ENCODE measurements at regions not wholly inside any gene's neighbourhood (a gene's known extent, or its start where the extent isn't known, plus 50 kb on each side); places are given as distances from the start of the nearest gene placed in this dataset.

DNA sequence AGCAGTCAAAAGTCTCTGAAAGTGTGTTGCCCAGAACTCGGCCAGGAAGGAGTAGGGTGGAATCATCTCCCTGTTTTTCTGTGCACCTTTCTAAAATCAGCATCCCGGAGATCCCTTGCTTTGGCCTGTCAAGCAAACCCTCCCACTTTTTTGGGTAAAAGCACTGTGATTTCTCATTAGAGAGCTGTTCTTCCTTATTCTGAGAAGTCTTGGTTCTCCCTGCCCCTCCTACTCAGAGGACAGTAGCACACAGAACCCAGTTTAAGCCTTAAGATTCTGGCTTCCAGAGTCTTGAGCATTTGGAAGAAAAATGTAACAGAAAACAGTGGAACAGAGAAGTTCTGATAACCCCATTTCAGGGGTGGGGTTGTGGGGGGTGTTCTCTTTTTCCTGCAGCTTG lies 52.6 kb upstream of the KATNAL1 start:
- H3K27ac ChIP-seq (ENCODE audit: low read depth, low read length), result no peak overlapping the region
- H3K4me1 ChIP-seq (ENCODE audit: control insufficient read depth, insufficient read depth, low read length, unreplicated experiment), result peaks cover 28% of the 10 kb centered on the region
- no peak overlapping the region for H3K4me3 ChIP-seq (ENCODE audit: low read depth, low read length)
- no peak overlapping the region for H2AFZ ChIP-seq (ENCODE audit: low read length, unreplicated experiment)
- no peaks in the 10 kb centered on the region for H3K27me3 ChIP-seq (ENCODE audit: insufficient read depth, low read length)
- no peaks in the 10 kb centered on the region for H3K79me2 ChIP-seq (ENCODE audit: control insufficient read depth, insufficient read depth, low read length, unreplicated experiment)
- no peaks in the 10 kb centered on the region for H3K36me3 ChIP-seq (ENCODE audit: insufficient read depth, low read length)

DNA sequence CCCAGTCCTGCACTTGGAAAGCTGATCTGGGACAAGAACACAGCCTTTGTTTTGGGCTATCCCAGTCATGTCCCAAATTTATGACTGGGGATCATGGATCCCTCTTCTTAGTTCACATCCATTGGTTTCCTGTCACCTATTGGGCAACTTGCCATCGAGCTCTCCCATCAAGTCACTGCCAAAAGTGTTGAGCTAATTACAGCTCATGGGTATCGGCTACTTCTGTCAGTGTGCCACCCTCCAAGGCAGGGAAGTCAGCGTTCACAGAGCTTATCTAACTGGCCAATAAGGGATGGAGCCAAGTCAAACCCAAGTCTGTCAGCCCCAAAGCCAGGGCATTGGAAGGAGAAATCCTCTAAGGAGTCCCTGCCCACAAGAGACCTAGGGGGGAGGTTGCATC lies 53.2 kb upstream of the KATNAL1 start:
- Histone ChIP-seq H3K4me1 (ENCODE audit: control insufficient read depth, insufficient read depth, low read length, unreplicated experiment) (peaks cover 28% of the 10 kb centered on the region), H3K27ac (ENCODE audit: low read depth, low read length) (no peak overlapping the region), H3K36me3 (ENCODE audit: insufficient read depth, low read length) (no peaks in the 10 kb centered on the region), H3K27me3 (ENCODE audit: insufficient read depth, low read length) (no peaks in the 10 kb centered on the region), H2AFZ (ENCODE audit: low read length, unreplicated experiment) (no peak overlapping the region), H3K4me3 (ENCODE audit: low read depth, low read length) (no peak overlapping the region), H3K79me2 (ENCODE audit: control insufficient read depth, insufficient read depth, low read length, unreplicated experiment) (no peaks in the 10 kb centered on the region)

DNA sequence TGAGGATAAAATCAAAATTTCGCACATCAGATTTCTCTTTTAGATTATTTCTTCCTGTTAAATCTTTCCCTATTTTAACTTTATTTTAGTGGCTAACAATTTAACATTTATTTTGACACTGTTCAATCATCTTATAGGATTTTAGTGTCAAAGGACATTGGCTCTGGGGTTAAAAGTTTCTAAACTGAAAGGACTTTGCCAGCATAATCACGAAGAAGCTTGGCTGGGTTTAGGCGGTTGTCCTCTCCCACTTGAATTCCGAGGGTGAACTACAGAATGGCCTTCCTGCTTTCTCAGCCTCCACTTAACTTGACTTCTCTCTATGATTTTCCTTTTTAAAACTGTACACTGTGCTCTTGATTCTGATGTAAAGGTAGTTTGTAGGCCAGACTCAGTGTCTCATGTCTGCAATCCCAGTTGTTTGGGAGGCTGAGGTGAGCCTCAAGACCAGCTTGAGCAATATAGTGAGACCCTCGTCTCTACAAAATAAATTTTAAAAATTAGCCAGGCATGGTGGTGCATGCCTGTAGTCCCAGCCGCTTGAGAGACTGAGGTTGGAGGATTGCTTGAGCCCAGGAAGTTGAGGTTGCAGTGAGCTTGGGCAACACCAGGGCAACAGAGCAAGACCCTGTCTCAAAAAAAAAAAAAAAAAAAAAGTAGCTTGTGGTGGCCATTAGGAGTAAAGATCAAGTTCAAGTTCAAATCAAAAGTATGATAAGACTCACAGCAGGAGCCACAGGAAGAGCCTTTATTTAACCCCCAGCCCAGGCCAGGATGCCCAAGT lies 54.8 kb upstream of the KATNAL1 start:
- H3K36me3 ChIP-seq (ENCODE audit: insufficient read depth, low read length), result no peaks in the 10 kb centered on the region
- H3K27me3 ChIP-seq (ENCODE audit: insufficient read depth, low read length), result no peaks in the 10 kb centered on the region
- H3K4me3 ChIP-seq (ENCODE audit: low read depth, low read length), result peak overlapping the region; percentile 55
- no peaks in the 10 kb centered on the region for H3K79me2 ChIP-seq (ENCODE audit: control insufficient read depth, insufficient read depth, low read length, unreplicated experiment)
- no peak overlapping the region for H3K27ac ChIP-seq (ENCODE audit: low read depth, low read length)
- peaks cover 28% of the 10 kb centered on the region for H3K4me1 ChIP-seq (ENCODE audit: control insufficient read depth, insufficient read depth, low read length, unreplicated experiment)
- peak overlapping the region; percentile 99 for H2AFZ ChIP-seq (ENCODE audit: low read length, unreplicated experiment)

DNA sequence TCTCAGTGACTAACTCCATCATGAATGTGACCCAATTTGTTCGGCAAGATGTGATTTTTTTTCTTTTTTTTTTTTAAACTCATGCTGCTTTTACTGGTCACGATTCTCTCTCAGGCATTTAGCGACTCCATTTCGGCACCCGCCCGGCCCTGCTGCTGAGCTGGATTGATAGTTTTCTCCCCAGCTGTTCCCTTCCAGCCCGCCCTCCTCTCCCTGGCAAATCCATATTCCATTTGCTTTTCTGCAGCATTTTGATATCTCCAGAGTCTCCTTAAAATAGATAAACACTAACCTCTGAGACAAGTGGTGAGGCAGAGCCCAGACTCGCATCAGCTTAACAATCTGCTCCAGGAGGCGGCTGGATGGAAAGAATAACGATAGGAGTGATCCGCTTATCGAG lies 55.5 kb upstream of the KATNAL1 start:
- Histone ChIP-seq H2AFZ (ENCODE audit: low read length, unreplicated experiment) (peak overlapping the region; percentile 99), H3K4me1 (ENCODE audit: control insufficient read depth, insufficient read depth, low read length, unreplicated experiment) (peaks cover 28% of the 10 kb centered on the region), H3K27me3 (ENCODE audit: insufficient read depth, low read length) (no peaks in the 10 kb centered on the region), H3K36me3 (ENCODE audit: insufficient read depth, low read length) (no peaks in the 10 kb centered on the region), H3K4me3 (ENCODE audit: low read depth, low read length) (peak overlapping the region; percentile 55), H3K79me2 (ENCODE audit: control insufficient read depth, insufficient read depth, low read length, unreplicated experiment) (no peaks in the 10 kb centered on the region), H3K27ac (ENCODE audit: low read depth, low read length) (no peak overlapping the region)

DNA sequence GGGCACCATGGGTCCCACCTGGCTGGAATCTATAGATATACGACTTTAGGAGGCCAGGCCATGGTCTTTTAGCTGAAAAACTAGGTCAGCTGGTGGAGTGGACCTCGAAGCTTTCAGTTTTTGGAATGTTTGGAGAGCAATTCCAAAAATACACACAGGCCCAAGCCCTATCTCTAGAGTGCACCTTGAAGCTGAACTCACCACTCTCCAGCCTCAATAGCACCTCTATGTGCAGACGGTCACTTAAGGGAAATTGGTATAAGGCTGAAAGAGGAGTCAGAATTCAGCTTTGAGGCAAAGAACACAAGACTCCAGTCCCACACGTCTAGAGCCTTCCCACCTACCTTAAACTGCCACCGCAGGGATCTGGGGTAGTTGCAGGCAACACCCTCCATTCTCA lies 56.4 kb upstream of the KATNAL1 start:
- H3K79me2 ChIP-seq (ENCODE audit: control insufficient read depth, insufficient read depth, low read length, unreplicated experiment), result no peaks in the 10 kb centered on the region
- H2AFZ ChIP-seq (ENCODE audit: low read length, unreplicated experiment), result peak overlapping the region; percentile 53
- H3K36me3 ChIP-seq (ENCODE audit: insufficient read depth, low read length), result no peaks in the 10 kb centered on the region

DNA sequence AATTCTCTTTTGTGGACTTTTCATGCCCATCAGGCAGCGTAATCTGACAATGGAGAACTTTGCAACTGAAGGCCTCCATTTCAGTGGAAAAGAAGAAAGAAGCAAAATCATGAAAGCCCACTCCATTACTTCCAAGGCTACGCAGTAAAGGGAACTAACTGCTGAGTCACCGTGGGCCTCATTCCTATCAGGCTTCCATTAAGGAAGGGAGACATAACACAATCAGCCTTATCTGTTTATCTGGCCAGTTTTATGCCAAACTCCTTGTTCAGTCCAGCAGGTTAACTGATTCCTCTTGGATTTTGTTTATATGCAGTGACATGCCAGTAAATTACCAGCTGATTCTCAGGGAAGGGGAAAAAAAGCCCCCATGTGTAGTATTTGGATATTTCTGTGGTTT lies 56.8 kb upstream of the KATNAL1 start:
- H3K27me3 ChIP-seq (ENCODE audit: insufficient read depth, low read length), result no peaks in the 10 kb centered on the region
- peaks cover 28% of the 10 kb centered on the region for H3K4me1 ChIP-seq (ENCODE audit: control insufficient read depth, insufficient read depth, low read length, unreplicated experiment)
- no peak overlapping the region for H3K4me3 ChIP-seq (ENCODE audit: low read depth, low read length)
- no peaks in the 10 kb centered on the region for H3K79me2 ChIP-seq (ENCODE audit: control insufficient read depth, insufficient read depth, low read length, unreplicated experiment)
- H2AFZ ChIP-seq (ENCODE audit: low read length, unreplicated experiment), result peak overlapping the region; percentile 53
- no peaks in the 10 kb centered on the region for H3K36me3 ChIP-seq (ENCODE audit: insufficient read depth, low read length)
- H3K27ac ChIP-seq (ENCODE audit: low read depth, low read length), result no peak overlapping the region

More for the DNA sequence above, 56.4 kb upstream of the KATNAL1 start:
- Histone ChIP-seq H3K4me3 (ENCODE audit: low read depth, low read length) (no peak overlapping the region), H3K27me3 (ENCODE audit: insufficient read depth, low read length) (no peaks in the 10 kb centered on the region), H3K4me1 (ENCODE audit: control insufficient read depth, insufficient read depth, low read length, unreplicated experiment) (peaks cover 28% of the 10 kb centered on the region), H3K27ac (ENCODE audit: low read depth, low read length) (no peak overlapping the region)

DNA sequence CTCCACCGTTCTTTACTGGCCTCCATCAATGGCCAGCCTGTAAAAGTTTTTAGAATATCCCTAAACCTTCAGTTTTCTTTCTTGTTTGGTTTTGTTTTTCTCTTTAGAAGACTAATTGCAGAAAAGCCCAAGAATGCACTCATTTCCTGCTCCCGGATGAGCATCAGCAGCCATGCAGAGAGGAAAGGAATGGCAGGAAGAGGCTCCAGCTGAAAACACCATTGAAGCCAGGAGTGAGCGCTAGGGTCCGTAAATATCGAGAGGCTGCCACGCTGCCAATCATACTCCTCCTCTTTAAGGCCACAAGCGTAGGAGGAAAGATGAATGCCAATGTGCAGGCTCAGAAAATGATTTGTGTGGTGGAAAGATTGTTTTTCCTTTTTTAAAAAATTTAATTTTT lies 57.4 kb upstream of the UBE2L5 start:
- no peaks in the 10 kb centered on the region for H3K79me2 ChIP-seq (ENCODE audit: control insufficient read depth, insufficient read depth, low read length, unreplicated experiment)
- peaks cover 28% of the 10 kb centered on the region for H3K4me1 ChIP-seq (ENCODE audit: control insufficient read depth, insufficient read depth, low read length, unreplicated experiment)
- H2AFZ ChIP-seq (ENCODE audit: low read length, unreplicated experiment), result peak overlapping the region; percentile 59
- no peaks in the 10 kb centered on the region for H3K27me3 ChIP-seq (ENCODE audit: insufficient read depth, low read length)
- no peaks in the 10 kb centered on the region for H3K36me3 ChIP-seq (ENCODE audit: insufficient read depth, low read length)
- H3K4me3 ChIP-seq (ENCODE audit: low read depth, low read length), result no peak overlapping the region
- H3K27ac ChIP-seq (ENCODE audit: low read depth, low read length), result no peak overlapping the region

DNA sequence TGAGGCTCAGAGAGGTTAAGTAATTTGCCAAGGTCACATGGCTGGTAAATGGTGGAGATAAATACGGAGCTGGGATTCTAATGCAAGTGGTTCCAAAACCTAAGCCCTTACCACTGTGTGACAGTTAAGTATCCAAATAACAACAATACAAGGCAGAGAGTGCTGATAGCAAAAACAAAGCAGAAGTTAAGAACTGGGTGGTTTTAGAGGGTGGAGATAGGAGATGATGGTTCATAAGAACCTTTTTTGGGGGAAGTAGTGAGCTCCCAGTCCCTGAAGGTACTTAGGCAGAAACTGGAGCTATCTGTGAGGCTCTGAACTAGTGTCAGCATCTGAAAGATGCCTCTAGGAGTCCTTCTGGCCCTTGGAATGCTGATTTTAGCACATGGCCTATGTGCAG lies 56.2 kb upstream of the UBE2L5 start:
- no peak overlapping the region for H2AFZ ChIP-seq (ENCODE audit: low read length, unreplicated experiment)
- H3K79me2 ChIP-seq (ENCODE audit: control insufficient read depth, insufficient read depth, low read length, unreplicated experiment), result no peaks in the 10 kb centered on the region
- H3K27me3 ChIP-seq (ENCODE audit: insufficient read depth, low read length), result no peaks in the 10 kb centered on the region
- peaks cover 28% of the 10 kb centered on the region for H3K4me1 ChIP-seq (ENCODE audit: control insufficient read depth, insufficient read depth, low read length, unreplicated experiment)
- no peak overlapping the region for H3K27ac ChIP-seq (ENCODE audit: low read depth, low read length)
- H3K4me3 ChIP-seq (ENCODE audit: low read depth, low read length), result no peak overlapping the region
- no peaks in the 10 kb centered on the region for H3K36me3 ChIP-seq (ENCODE audit: insufficient read depth, low read length)

DNA sequence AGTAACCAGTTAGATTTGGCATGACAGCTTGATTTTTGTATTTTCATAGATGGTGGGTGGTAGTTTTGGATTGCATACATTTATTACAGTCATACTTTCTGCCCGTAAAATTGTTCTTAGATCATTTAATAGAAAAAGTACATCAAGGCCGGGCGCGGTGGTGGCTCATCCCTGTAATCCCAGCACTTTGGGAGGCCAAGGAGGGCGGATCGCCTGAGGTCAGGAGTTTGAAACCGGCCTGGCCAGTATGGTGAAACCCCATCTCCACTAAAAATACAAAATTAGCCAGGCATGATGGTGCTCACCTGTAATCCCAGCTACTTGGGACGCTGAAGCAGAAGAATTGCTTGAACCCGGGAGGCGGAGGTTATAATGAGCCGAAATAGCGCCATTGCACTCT lies 55.0 kb upstream of the UBE2L5 start:
- H3K27me3 ChIP-seq (ENCODE audit: insufficient read depth, low read length), result no peaks in the 10 kb centered on the region
- H3K79me2 ChIP-seq (ENCODE audit: control insufficient read depth, insufficient read depth, low read length, unreplicated experiment), result no peaks in the 10 kb centered on the region
- H2AFZ ChIP-seq (ENCODE audit: low read length, unreplicated experiment), result no peak overlapping the region
- H3K36me3 ChIP-seq (ENCODE audit: insufficient read depth, low read length), result no peaks in the 10 kb centered on the region
- no peak overlapping the region for H3K27ac ChIP-seq (ENCODE audit: low read depth, low read length)
- H3K4me3 ChIP-seq (ENCODE audit: low read depth, low read length), result no peak overlapping the region
- peaks cover 32% of the 10 kb centered on the region for H3K4me1 ChIP-seq (ENCODE audit: control insufficient read depth, insufficient read depth, low read length, unreplicated experiment)

DNA sequence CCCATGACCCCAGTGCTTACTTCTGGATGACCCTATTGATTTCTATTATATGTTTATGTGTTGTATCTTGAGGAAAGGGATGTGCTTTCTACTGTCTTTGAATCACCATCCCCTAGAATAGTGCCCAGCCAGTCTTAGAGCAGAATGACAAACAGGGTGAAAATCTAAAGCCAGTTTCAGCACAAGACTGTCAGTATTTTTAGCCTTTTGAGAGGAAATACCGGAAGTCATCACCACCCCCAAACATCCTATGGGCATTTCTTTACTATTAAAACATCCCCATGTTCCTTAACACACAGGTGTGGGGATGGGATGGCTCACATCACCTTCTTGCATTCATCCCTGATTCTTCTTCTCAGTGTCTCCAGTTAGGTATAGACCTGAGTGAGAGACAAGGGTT lies 52.1 kb upstream of the UBE2L5 start:
- no peaks in the 10 kb centered on the region for H3K79me2 ChIP-seq (ENCODE audit: control insufficient read depth, insufficient read depth, low read length, unreplicated experiment)
- H3K4me1 ChIP-seq (ENCODE audit: control insufficient read depth, insufficient read depth, low read length, unreplicated experiment), result peaks cover 10% of the 10 kb centered on the region
- H2AFZ ChIP-seq (ENCODE audit: low read length, unreplicated experiment), result no peak overlapping the region
- no peaks in the 10 kb centered on the region for H3K36me3 ChIP-seq (ENCODE audit: insufficient read depth, low read length)
- no peak overlapping the region for H3K27ac ChIP-seq (ENCODE audit: low read depth, low read length)
- H3K4me3 ChIP-seq (ENCODE audit: low read depth, low read length), result no peak overlapping the region
- H3K27me3 ChIP-seq (ENCODE audit: insufficient read depth, low read length), result no peaks in the 10 kb centered on the region

DNA sequence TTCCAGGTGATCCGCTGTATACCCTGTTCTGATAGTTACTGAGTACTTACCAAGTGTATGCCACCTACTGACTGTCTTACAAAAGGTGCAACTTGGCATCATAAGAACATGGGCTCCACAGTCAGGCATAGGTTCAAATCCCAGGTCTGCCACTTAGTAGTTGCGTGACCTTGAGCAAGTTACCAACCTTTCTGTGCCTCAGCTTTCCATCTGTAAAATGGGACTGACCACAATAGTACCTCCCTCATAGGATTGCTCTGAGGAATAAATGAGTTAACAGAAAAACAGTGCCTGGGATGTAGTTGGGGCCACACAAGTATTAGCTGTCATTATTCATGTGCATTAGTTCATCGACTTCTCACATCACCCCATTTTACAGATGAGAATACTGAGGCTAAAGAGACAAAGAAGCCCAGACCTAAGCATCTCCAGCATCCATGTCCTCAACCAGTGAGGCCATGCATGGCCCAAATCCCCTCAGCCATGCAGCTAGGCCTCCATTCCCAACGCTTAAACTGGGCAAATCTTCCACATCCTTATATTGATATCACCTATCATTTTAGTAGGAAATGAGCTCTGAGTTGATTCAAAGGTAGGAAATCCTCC lies 51.3 kb upstream of the UBE2L5 start:
- no peaks in the 10 kb centered on the region for H3K79me2 ChIP-seq (ENCODE audit: control insufficient read depth, insufficient read depth, low read length, unreplicated experiment)
- no peak overlapping the region for H2AFZ ChIP-seq (ENCODE audit: low read length, unreplicated experiment)
- no peak overlapping the region for H3K4me3 ChIP-seq (ENCODE audit: low read depth, low read length)
- H3K27ac ChIP-seq (ENCODE audit: low read depth, low read length), result peak overlapping the region; percentile 3; the same call in 1 of the 2 replicates
- H3K4me1 ChIP-seq (ENCODE audit: control insufficient read depth, insufficient read depth, low read length, unreplicated experiment), result peaks cover 10% of the 10 kb centered on the region
- no peaks in the 10 kb centered on the region for H3K36me3 ChIP-seq (ENCODE audit: insufficient read depth, low read length)
- H3K27me3 ChIP-seq (ENCODE audit: insufficient read depth, low read length), result no peaks in the 10 kb centered on the region
